ENCODE measurements at regions not wholly inside any gene's neighbourhood (a gene's known extent, or its start where the extent isn't known, plus 50 kb on each side); places are given as distances from the start of the nearest gene placed in this dataset.

DNA sequence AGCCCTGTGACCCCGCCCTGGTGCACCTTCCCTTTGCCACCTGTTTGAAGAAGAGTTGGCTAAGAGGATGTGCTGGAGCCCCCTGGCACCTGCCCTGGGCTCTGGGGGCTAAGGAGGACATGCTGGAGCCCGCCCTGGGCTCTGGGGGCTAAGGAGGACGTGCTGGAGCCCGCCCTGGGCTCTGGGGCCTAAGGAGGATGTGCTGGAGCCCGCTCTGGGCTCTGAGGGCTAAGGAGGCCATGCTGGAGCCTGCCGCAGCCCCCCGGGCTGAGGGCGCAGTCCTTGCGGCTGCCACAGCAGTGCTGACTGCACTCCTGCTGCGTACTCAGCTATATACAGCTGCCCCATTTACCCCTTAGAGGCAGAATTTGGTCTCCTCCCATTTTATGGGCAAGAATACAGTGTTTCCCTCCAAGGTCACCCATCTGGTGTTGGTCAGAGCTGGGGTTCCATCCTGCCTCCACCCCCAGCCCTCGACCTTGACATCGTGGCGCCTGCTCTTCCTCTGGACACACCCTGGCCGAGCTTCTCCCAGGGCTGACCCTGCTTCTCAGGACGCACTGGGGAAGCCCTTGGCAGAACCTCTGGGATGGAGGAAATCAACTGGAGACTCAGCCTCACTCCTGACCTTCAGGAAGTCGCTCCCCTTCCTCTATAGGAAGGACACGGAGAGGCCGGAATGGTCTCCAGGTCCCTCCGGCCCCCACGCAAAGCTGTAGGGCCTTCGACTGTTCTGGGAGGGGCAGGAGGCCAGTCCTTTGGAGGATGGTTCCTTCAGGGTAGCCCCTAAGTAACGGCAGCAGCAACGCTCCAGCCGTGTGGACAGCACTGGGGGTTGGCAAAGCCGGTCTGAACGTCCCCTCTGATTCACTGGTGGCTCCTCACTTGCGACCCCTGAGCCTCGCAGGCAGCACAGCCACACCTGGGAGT, 65.0 kb upstream of the HPCAL1 start:
- WGBS, 3 donors, result 68 to 77% (median 73%) methylated on average over 27 to 28 of the region's 28 CpGs
- no peaks in the 10 kb centered on the region for H3K36me3 ChIP-seq
- no peaks in the 10 kb centered on the region for H3K27me3 ChIP-seq
- no peak overlapping the region for H3K27ac ChIP-seq
- no peak for TF ChIP-seq POLR2A (IDR thresholded peaks at IDR 0.05)
- intact Hi-C loops (cut with DNase I), result no loop called here
- H3K4me1 ChIP-seq (ENCODE audit: insufficient read depth), result no peaks in the 10 kb centered on the region
- no peaks in the 10 kb centered on the region for H3K9me3 ChIP-seq
- peak in 1 of 5 donors; percentile 51 for DNase-seq
- no peak overlapping the region for H3K4me3 ChIP-seq

DNA sequence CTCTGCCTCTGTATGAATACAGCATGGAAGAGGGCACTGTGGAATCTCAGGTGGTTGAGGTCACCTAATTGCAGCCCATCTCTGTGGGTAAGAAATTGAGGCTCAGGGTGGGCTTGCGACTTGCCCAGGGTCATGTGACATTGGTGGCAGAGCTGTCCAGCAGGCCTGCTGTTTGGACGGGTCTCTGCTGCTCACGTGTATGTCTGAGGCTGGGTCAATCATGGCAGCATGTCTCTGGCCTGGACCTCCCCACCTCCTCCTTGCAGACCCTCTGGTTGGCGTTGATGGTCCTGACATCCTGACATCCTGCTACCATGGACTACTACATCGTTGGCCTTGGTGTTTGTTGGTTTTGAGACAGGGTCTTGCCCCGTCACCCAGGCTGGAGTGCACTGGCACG, 64.3 kb upstream of the HPCAL1 start:
- no peaks in the 10 kb centered on the region for H3K36me3 ChIP-seq
- H3K4me3 ChIP-seq, result no peak overlapping the region
- 93 to 94% (median 93%) methylated on average over 7 of the region's 7 CpGs for WGBS, 3 donors
- no peaks in the 10 kb centered on the region for H3K27me3 ChIP-seq
- no peaks in the 10 kb centered on the region for H3K4me1 ChIP-seq (ENCODE audit: insufficient read depth)
- intact Hi-C loops (cut with DNase I), result no loop called here
- H3K27ac ChIP-seq, result no peak overlapping the region
- no peaks in the 10 kb centered on the region for H3K9me3 ChIP-seq
- TF ChIP-seq EP300 (IDR thresholded peaks at IDR 0.05) (no peak), POLR2A (IDR thresholded peaks at IDR 0.05) (no peak)
- TF ChIP-seq, protein P1, sequence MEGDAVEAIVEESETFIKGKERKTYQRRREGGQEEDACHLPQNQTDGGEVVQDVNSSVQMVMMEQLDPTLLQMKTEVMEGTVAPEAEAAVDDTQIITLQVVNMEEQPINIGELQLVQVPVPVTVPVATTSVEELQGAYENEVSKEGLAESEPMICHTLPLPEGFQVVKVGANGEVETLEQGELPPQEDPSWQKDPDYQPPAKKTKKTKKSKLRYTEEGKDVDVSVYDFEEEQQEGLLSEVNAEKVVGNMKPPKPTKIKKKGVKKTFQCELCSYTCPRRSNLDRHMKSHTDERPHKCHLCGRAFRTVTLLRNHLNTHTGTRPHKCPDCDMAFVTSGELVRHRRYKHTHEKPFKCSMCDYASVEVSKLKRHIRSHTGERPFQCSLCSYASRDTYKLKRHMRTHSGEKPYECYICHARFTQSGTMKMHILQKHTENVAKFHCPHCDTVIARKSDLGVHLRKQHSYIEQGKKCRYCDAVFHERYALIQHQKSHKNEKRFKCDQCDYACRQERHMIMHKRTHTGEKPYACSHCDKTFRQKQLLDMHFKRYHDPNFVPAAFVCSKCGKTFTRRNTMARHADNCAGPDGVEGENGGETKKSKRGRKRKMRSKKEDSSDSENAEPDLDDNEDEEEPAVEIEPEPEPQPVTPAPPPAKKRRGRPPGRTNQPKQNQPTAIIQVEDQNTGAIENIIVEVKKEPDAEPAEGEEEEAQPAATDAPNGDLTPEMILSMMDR (IDR thresholded peaks at IDR 0.05), result no peak
- peak in 1 of 5 donors; percentile 25 for DNase-seq

DNA sequence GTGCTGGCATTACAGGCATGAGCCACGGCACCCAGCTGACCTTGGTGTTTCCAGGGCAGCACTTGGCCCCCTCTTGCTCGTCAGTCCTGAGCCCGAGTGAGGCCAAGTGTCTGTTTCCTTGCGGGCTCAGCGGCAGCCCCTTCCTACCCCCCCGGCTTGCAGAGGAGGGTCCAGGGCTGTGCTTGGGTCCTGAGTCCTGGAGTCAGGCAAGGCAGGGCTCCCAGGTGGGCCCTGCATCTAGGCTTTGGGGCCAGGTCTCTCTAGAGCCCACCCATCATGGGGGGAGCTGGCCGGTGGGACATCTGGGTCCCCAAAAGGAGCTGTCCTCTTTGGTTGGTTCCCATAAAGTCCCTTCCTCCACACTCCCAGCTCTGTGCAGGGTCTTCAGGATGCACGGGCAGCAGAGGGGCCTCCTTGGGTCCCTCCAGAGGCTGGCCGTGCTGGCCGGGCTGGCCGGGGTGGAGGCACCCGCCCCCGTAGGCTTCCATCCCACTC, 63.7 kb upstream of the HPCAL1 start:
- Histone ChIP-seq H3K36me3 (no peaks in the 10 kb centered on the region), H3K9me3 (no peaks in the 10 kb centered on the region), H3K4me3 (no peak overlapping the region), H3K27ac (no peak overlapping the region), H3K27me3 (no peaks in the 10 kb centered on the region), H3K4me1 (ENCODE audit: insufficient read depth) (no peaks in the 10 kb centered on the region)
- 73 to 83% (median 78%) methylated on average over 13 of the region's 13 CpGs for WGBS, 3 donors
- DNase-seq, result peak in 1 of 5 donors; percentile 19
- TF ChIP-seq POLR2A (IDR thresholded peaks at IDR 0.05), result no peak
- TF ChIP-seq EP300 (IDR thresholded peaks at IDR 0.05), result no peak
- TF ChIP-seq, protein P1 (IDR thresholded peaks at IDR 0.05), result no peak
- intact Hi-C loops (cut with DNase I), result no loop called here

DNA sequence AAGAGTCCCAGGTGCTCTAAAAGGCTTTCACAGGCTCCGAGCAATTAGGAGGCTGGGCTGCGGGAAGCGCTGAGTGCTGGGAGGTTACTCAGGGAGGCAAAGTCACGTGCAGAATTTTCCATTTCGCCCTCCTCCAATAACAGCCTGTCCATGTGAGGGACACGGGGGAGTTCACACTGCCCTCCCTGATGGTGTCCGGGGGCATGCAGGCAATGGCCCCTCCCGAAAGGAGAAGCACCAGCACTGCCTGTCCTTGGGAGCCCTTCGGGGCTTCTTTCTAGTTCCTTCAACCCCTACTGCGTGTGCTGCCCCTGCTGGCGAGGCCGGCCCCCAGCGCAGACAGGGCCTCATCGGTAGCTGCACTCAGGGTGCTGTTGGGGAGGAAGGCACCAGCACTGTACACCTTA, 63.1 kb upstream of the HPCAL1 start:
- no peaks in the 10 kb centered on the region for H3K36me3 ChIP-seq
- H3K9me3 ChIP-seq, result no peaks in the 10 kb centered on the region
- DNase-seq, result peak in 1 of 5 donors; percentile 24
- no peaks in the 10 kb centered on the region for H3K4me1 ChIP-seq (ENCODE audit: insufficient read depth)
- no peak overlapping the region for H3K27ac ChIP-seq
- H3K27me3 ChIP-seq, result no peaks in the 10 kb centered on the region
- intact Hi-C loops (cut with DNase I), result no loop called here
- TF ChIP-seq, protein P1 (IDR thresholded peaks at IDR 0.05), result no peak
- TF ChIP-seq POLR2A (IDR thresholded peaks at IDR 0.05), result no peak
- TF ChIP-seq EP300 (IDR thresholded peaks at IDR 0.05), result no peak
- H3K4me3 ChIP-seq, result no peak overlapping the region
- 60 to 68% (median 67%) methylated on average over 14 of the region's 14 CpGs for WGBS, 3 donors

DNA sequence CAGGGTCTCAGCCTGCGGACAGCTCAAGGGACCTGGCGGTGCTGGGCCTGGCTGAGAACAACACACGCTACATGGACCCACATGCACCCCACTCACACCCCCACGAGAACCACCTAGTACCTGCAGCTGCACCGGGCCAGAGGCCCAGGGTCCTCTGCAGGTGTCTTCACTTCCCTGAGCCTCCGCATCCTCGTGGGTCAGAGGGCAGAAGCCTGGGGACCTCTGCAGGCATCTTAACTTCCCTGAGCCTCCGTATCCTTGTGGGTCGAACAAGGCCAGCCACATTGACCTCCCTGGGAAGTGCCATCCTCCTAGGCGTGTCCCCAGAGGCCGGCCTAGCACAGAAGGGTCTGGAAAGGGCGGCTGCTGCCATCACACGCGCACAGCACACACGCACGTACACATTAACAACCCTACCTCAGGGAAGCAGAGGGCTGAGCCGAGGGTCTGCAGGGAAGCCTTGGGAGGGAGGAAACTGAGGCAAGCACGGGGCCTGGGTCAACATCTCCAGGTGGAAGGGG, 62.5 kb upstream of the HPCAL1 start:
- no peaks in the 10 kb centered on the region for H3K9me3 ChIP-seq
- no peak overlapping the region for H3K4me3 ChIP-seq
- H3K4me1 ChIP-seq (ENCODE audit: insufficient read depth), result no peaks in the 10 kb centered on the region
- 91 to 92% (median 91%) methylated on average over 18 of the region's 18 CpGs for WGBS, 3 donors
- H3K36me3 ChIP-seq, result no peaks in the 10 kb centered on the region
- intact Hi-C loops (cut with DNase I), result no loop called here
- H3K27me3 ChIP-seq, result no peaks in the 10 kb centered on the region
- no peak overlapping the region for H3K27ac ChIP-seq
- peak in 1 of 5 donors; percentile 21 for DNase-seq
- TF ChIP-seq, protein P1 (IDR thresholded peaks at IDR 0.05), result no peak
- TF ChIP-seq POLR2A (IDR thresholded peaks at IDR 0.05) (no peak), EP300 (IDR thresholded peaks at IDR 0.05) (no peak)

Measured in ovary (tissue), 7 donors.